HG02885 (cell line): ENCODE measurements at regions not wholly inside any gene's neighbourhood (a gene's known extent, or its start where the extent isn't known, plus 50 kb on each side); places are given as distances from the start of the nearest gene placed in this dataset.
"Not testable (repeated sequence)": the region's sequence is repeated elsewhere in the genome, so short reads cannot be mapped to it uniquely, and the experiment has no call there.

Experiments used
- ATAC-seq: cut with Tn5 transposase; IDR thresholded peaks from one replicate; pipeline ENCODE4 v1.9.1; 2021; ENCODE audit warnings: mild to moderate bottlenecking; ENCODE audit not compliant: unreplicated experiment, poor library complexity

DNA sequence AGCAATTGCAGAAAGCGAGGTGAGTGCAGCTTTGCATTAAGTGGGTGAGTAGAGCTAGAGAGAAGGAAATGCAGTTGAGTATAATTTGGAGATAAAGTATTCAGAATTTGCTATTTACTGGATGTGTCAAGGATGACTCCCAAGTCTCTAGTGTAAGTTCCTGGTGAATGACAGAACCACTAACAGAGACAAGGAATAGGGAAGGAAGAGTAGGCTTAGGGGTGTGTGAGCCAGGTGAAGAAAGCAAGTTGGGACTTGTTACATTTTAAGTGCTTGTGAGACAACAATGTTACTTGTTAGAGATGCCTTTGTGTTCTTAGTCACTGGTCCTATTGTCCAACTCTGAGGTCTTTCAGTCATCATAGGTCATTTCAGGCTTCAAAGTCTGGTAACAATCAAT lies 70.8 kb downstream of the TBC1D26 start:
- not testable (repeated sequence) for ATAC-seq

DNA sequence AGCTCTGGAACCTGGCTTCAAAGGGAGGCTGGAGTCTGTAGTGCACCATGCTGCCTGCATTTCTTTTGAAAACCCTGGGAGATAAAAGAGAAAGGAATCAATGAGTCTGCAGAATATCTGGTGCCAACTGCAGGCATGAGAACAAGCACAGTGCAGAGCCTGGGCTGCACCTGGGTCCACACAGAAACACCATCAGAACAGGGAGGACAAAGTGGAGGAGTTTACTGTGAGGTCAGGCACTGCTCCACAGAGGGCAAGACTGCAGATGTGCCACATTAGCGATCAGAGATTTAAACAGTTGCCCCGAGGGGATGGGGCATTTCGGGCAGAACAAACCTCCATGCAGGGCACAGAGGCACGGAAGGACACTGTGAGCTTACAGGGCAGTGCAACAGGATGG lies 74.7 kb downstream of the TBC1D26 start:
- not testable (repeated sequence) for ATAC-seq

DNA sequence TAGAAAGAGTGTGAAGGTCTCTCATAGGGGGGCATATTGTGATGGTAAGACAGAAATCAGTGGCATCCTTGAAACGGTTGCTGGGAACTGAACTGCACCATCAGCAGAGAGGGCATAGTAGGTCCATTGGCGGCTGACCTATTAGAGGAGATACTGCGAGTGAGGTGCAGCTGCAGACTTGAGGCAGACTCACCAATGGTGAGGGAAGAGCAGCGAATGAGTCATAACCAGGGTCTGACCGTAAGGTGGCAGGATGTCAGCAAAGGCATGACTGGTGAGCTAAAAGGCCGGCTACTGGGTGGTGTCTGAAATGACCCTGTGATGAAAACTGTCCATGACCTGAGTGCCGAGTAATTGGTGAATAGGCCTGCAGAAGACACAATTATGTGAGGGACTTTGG lies 81.3 kb downstream of the TBC1D26 start:
- ATAC-seq, result not testable (repeated sequence)

DNA sequence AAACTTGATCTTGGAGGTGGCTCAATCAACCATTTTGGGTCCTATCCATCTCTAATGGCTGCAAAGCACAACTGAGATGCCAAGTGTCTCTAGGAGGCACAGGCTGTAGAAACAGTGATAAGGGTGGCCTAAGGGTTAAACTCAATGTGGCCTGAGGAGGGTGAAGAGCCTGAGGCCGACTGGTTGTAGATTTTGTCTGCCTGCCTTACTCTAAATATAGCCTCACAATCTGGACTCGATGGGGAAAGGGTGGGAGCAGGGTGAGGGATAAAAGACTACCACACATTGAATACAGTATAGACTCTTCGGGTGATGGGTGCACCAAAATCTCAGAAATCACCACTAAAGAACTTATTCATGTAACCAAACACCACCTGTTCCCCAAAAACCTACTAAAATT lies 81.9 kb downstream of the TBC1D26 start:
- ATAC-seq, result not testable (repeated sequence)

DNA sequence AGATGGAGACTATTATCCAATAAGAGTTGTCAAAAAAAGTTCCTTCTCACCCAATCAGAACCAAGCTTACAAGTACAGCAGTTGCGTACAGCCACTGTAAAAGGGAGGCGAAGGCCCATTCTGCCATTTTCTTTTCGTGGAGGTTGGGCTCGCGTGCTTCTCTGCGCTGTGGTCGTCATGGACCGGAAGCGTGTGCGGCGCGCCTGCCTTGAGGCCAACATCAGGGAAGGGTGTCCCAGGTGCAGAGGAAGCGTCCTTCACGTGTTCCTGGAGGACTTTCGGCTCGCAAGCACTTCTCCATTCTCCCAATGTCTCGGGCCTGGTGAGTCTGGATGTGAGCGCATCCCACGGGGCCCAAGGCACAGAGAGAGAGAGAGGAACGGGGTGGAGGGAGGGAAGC lies 85.8 kb downstream of the TBC1D26 start:
- ATAC-seq, result not testable (repeated sequence)

DNA sequence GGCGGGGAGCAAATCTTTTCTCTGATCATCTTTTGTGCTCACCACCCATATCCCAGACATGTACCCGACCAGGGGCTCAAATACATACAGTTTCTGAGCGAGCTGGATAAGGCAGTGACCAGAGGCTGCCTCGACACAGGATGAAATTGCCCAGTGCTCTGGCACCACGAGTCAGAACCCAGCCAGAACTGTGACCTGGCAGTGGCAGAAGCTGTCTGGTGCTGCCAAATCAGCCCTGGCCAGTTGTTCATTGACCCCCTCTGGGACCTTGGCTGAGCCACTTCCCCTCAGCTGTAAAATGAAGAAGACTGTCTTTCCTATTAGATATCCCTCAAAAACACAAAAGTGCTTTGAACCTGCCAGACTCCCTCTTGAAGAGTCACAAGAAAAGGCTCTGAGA lies 90.2 kb downstream of the TBC1D26 start:
- ATAC-seq, result not testable (repeated sequence)

DNA sequence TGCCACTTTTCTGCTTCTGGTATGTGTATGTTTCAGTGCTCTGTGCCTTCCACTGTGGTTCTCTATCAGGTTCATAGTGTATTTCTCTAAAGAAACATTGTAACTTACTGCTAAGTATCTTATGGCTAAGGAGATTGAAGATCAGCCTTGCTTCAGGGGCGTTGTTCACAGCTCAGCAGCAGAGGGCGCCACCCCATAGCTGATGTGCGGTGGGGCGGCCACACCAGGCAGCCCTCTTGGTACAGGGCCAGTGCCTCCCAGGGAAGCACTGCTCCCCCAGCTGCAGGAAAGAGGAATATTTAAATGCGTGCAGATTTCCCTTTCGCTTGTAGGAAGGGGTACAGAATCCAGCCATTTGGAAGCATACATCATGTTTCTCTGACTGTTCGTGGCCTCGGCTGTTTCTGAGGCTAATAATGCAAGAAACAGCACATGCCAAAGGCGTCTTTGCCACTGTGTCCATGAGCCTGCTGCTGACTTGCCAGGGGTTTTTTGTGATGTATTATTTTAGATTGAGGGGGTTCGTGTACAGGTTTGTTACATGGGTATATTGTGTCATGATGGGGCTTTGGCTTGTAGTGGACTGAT lies 96.7 kb downstream of the TBC1D26 start:
- ATAC-seq, result not testable (repeated sequence)

DNA sequence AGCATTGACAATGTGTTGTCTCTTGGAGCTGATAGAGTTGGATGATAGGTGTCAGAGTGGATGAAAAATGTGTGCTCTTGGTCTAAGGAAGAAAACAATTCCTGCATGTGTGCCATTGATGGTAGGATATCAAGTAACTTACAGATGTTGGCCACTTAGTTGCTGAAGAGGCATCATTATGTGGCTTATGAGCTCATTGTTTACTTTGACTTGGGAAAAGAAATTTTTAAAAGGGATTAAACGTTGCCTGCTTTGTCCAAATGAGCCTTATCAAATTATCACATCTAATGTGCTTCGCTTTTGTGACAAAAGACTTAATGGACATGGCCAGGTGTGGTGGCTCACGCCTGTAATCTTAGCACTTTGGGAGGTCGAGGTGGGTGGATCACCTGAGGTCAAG lies 98.1 kb downstream of the TBC1D26 start:
- not testable (repeated sequence) for ATAC-seq

DNA sequence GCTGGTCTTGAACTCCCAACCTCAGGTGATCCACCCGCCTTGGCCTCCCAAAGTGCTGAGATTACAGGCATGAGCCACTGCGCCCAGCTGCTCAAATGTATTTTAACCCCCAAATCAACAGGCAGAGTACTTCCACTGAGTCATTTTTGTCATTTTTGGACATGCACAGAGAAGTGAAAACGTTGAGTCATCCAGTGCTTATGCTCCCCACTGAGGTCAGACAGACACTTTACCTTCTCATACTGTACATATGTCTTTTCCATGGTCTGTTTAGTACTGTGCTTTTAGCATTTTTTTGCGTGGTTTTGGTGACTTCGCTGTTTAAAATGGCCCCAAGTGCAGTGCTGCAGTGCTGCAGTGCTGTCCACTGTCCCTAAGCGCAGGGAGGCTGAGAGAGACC lies 99.1 kb downstream of the TBC1D26 start:
- peak; percentile 91 for ATAC-seq

DNA sequence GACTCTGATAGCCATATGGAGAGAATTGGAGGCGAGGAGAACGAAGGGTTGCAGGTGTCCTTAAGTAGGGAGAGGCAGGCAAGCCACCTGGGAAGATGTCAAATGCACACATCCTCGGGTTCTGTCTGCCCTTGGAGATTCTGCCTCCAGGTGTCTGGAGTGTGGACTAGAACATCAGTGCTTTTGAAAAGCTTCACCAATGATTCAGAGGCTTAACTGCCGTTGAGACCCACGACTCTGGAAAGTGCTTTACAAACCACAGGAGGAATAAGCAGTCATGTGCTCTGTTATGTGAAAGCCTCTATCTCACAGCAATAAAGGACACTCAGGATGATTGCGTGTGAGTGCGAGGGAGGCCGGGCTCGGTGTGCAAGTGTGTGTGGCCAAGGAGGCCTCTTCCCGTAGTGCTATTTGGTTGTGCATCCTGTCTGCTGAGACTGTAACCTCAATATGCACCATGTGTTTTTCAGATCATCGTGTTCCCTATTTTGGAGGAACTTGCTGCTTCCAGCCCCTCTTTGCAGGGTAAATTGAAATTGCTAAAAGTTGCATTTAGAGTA lies 100.9 kb downstream of the TBC1D26 start:
- ATAC-seq, result peak; percentile 38

DNA sequence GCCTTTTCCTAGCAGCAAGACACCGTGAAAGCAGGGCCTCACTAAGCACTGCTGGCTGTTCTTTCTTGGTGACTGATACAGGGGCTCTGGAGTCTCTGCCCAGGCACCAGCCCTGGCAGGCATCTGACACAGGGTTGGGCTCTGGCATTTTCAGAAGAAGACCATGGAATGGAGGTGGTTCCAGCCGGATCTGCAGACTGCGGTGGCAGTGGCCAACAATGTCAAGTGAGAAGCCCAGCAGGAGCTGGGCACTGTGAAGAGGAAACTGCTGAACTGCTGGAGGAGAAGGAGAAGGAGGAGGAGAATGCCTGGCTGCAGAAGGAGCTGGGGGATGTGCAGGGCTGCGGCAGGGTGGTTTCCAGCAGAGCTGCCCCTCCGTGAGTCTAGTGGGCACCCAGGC lies 101.8 kb downstream of the TBC1D26 start:
- ATAC-seq, result not testable (repeated sequence)

DNA sequence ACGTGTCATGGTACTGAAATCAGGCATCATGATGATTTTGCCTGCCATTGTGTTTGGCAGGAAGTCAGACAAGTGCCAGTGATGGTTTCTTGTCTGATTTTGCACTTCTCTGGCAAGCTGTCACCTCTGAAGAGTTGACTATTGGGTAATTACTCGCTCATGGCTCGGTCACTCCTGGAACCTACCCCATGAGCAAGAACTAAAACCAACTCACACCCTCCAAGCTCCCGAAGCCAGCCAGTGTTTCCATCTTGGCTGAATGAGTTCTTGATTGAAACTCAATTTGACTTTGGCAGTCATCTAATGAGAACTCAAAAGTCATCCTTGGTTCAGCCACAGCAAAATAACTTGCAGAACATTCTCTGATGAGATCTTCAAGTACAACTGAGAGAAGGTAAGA lies 103.4 kb downstream of the TBC1D26 start:
- not testable (repeated sequence) for ATAC-seq

DNA sequence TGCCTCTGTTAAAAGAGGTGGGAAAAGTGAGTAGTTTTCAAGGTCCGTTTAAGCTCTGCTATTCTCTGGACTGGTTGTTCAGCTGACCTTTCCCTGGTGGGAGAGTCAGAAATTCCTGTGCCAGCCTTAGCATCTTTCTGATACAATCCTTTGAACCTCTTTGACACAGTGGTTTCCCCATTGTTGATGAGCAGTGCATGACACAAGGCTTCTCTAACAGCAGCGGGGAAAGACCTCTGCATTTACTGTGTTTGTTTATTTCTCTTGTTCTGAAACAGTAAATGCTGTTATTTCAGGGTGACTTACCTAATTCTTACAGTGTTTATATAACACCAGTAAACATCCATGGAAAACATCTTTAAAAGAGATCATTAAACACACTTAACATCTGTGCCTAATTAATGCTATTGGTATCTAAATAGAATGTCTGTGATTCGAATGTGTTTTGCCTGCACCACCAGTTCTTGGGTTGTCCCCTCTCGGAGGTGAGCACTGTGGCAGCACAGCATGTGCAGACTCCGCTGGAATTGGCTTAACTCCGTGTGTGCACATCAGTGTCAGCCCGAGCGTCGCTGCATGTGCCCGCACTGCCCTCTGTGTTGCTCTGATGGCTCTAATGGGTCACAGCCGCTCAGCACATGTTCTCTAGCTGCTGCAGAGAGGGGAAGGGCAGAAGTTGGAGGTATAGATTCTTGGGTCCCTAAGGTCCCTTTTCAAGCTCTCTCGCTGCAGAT lies 104.3 kb downstream of the TBC1D26 start:
- not testable (repeated sequence) for ATAC-seq

DNA sequence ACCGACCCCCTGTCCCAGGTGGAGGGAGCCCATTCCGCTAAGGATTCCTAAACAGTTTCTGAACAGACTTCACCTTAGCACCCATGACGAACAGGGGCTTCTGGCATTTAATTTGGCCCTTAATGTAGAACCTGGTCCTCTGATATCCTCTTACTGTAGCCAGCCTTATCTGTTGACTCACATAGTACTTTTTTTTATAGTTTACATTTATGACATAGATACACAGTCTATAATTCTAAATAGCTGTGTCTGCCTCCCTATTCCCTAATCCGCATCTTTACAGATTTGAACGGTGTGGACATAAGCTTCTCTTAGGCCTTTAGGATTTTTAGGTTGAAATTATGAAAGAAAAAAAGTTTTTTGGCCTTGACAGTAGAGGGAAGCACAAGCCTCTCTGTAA lies 104.9 kb downstream of the TBC1D26 start:
- not testable (repeated sequence) for ATAC-seq

DNA sequence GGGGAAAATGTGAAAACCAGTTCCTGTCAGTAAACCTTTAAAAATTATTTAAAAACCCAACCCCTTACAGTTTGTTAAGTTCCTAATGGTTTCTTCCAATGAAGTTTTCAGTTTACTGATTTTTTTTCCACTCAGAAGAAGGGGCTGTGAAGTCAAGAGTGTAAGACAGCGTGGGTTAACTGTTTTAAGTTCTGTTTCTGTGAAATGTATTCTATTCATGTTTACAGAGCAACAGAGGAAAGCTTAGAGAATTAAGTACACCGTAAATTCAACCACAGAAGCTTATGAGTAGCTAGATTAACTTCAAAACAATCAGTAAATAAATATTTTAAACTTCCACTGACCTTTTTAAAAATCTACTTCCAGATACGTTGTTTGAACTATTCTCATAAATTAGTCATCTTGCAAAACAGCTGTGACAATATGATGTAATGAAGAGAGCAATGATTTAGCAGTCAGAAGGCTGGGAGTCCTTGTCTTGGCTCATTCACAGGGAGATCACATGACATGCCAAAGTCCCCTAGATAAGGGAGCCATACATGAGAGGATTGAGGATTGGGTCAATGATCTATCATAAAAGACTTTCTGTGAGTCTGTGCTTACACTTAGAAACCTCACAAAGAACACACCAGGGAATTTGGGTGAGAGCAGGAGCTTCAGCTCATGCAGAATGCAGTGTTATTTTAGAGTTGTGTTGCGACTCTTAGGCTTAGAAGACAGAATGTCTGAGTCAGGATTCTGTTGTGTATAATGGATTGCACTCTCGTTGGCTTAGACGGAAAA lies 97.3 kb upstream of the ADORA2B start:
- ATAC-seq, result not testable (repeated sequence)

DNA sequence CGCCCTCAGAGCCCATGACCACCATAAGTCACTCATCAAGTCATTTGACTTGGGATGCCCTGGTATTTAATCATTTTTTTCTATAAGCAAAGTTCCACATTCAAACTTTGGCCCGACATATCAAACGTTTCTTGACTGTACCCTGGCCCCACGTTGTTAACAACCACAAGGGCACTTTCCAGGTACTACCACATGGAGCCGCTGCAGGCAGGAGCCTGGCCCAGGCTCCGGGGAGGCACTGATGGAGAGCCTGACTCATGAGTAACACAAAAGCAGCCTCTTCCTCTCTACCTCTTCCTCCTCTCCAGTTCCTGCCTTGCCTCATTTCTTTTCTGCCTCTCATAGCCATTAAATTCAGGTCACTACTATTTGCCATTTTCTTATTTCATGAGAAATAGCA lies 95.9 kb upstream of the ADORA2B start:
- not testable (repeated sequence) for ATAC-seq

DNA sequence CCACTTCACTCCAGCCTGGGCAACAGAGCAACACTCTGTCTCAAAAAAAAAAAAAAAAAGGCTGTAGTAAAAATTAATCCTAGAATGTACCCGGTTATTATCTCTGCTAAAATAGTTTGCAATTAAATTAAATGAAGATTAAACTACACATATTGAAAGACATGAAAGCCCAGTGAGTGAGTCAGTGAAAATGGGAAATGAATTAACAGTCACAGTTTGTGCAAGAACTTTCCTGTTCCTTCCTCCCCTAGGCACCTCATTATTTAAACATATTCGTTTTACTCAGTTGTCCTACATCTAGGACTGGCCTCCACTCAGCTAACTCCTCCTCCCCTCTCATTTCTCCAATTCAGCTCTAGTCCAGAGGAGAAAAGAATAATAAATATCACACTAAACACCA lies 94.9 kb upstream of the ADORA2B start:
- ATAC-seq, result not testable (repeated sequence)

DNA sequence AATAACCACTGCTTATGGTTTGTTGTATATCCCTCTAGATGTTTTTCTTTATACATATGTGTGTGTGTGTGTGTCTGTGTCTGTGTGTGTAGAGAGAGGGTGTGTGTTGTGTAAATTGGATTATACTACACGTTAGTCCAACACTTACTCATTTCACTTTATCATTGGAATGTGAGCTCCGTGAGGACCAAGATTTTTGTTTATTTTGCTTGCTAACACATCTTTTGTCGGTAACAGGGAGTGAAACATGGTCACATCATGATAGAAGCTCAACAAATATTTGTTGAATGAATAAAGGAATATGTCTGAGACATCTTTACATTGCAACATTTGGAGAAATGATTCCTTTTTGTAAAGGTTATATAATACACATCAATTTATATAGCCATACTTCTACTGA lies 94.2 kb upstream of the ADORA2B start:
- ATAC-seq, result not testable (repeated sequence)

DNA sequence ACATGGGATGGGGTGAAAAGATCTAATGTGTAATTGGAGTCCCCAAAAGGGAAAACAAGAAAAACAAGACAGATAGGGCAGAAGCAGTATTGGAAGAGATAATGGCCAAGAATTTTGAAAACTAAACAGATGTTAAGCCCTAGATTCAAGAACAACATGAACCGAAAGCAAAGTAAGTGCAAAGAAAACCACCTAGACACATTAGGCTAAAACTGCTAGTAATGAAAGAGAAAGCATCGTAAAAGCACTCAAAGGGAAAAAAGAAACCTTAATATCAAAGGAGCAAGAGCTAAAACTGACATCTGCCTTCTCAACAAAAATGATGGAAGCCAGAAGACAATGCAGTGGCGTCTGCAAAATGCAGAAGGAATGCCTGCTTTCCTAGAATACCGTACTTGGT lies 92.1 kb upstream of the ADORA2B start:
- ATAC-seq, result peak; percentile 51

DNA sequence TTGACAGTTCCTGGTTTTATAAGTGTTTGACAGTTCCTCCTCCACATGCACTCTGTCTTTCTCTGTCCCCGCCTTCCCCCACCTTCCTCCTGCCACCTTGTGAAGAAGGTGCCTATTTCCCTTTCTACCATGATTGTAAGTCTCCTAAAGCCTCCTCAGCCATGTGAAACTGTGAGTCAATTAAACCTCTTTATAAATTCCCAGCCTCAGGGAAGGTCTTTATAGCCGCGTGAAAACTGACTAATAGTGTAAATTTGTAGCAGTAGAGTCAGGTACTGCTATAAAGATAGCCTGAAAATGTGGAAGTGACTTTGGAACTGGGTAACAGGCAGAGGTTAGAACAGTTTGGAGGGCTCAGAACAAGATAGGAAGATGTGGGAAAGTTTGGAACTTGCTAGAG lies 88.7 kb upstream of the ADORA2B start:
- not testable (repeated sequence) for ATAC-seq

DNA sequence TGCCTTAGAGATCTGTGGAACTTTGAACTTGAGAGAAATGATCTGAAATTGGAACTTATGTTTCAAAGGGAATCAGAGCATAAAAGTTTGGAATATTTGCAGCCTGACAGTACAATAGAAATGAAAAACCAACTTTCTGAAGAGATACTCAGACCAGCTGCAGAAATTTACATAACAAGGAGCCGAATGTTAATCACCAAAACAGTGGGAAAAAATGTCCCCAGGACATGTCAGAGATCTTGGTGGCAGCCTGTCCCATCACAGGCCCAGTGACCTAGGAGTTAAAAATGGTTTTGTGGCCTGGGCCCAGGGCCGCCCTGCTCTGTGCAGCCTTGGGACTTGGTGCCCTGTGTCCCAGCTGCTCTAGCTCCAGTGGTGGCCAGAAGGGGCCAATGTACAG lies 88.2 kb upstream of the ADORA2B start:
- ATAC-seq, result not testable (repeated sequence)
